OCI-LY3 (cell line): ENCODE measurements at regions not wholly inside any gene's neighbourhood (a gene's known extent, or its start where the extent isn't known, plus 50 kb on each side); places are given as distances from the start of the nearest gene placed in this dataset.

Experiments
- H2AFZ ChIP-seq: fragments of 200-600, 300-600 bp; shearing (Covaris generic); 2 replicates; pipeline ENCODE4 v1.6.0; 2014; ENCODE audit warnings: antibody characterized with exemption, low read depth, low read length
- H3K27ac ChIP-seq: fragments of 200-600, 300-600 bp; sonication (generic); 2 replicates; pipeline ENCODE4 v1.5.1; 2014; ENCODE audit warnings: mild to moderate bottlenecking, low read length, moderate library complexity, mixed read lengths
- H3K27me3 ChIP-seq: fragments of 200-600, 300-600 bp; sonication (generic); 2 replicates; pipeline ENCODE4 v1.6.1; 2014; ENCODE audit warnings: low read depth, low read length, mixed read lengths
- H3K36me3 ChIP-seq: fragments of 200-600, 300-600 bp; sonication (generic); replicated peaks from 2 replicates; pipeline ENCODE3; 2014; ENCODE audit warnings: low read depth, low read length, mixed read lengths
- H3K4me1 ChIP-seq: fragments of 300-600, 200-600 bp; sonication (generic); 2 replicates; pipeline ENCODE4 v1.6.1; 2014; ENCODE audit warnings: low read length, mixed read lengths
- H3K4me2 ChIP-seq: fragments of 200-600, 300-600 bp; sonication (generic); 2 replicates; pipeline ENCODE4 v1.6.1; 2014; ENCODE audit warnings: low read length, mixed read lengths
- H3K4me3 ChIP-seq: fragments of 300-600, 200-600 bp; sonication (generic); 2 replicates; pipeline ENCODE4 v1.5.1; 2014; ENCODE audit warnings: antibody characterized with exemption, mild to moderate bottlenecking, low read length, moderate library complexity
- H3K79me2 ChIP-seq: fragments of 300-600, 200-600 bp; shearing (Covaris generic); 2 replicates; pipeline ENCODE4 v1.6.1; 2014; ENCODE audit warnings: mild to moderate bottlenecking, low read length, mixed read lengths
- H3K9ac ChIP-seq: fragments of 300-600, 200-600 bp; shearing (Covaris generic); 2 replicates; pipeline ENCODE4 v1.6.0; 2014; ENCODE audit warnings: mild to moderate bottlenecking, low read length, moderate library complexity
- H3K9me3 ChIP-seq: fragments of 200-600, 300-600 bp; shearing (Covaris generic); 2 replicates; pipeline ENCODE4 v1.6.1; 2014; ENCODE audit warnings: low read length, mixed read lengths; ENCODE audit not compliant: insufficient read depth
- H4K20me1 ChIP-seq: fragments of 200-600, 300-600 bp; sonication (generic); 2 replicates; pipeline ENCODE4 v1.6.1; 2016; ENCODE audit warnings: low read length, mixed read lengths; ENCODE audit not compliant: insufficient read depth
- EZH2phosphoT487 ChIP-seq: fragments of 200-600 bp; shearing (Covaris generic); IDR thresholded peaks from 2 replicates; pipeline ENCODE4 v1.6.1; 2018; ENCODE audit warnings: antibody characterized with exemption, mixed run types, low read depth
- TF ChIP-seq, protein P1 (sequence below): fragments of 200-600, 300-600 bp; sonication (generic); IDR thresholded peaks from 2 replicates; pipeline ENCODE4 v1.5.1; 2014; ENCODE audit warnings: antibody characterized with exemption, low read length, low read depth

DNA sequence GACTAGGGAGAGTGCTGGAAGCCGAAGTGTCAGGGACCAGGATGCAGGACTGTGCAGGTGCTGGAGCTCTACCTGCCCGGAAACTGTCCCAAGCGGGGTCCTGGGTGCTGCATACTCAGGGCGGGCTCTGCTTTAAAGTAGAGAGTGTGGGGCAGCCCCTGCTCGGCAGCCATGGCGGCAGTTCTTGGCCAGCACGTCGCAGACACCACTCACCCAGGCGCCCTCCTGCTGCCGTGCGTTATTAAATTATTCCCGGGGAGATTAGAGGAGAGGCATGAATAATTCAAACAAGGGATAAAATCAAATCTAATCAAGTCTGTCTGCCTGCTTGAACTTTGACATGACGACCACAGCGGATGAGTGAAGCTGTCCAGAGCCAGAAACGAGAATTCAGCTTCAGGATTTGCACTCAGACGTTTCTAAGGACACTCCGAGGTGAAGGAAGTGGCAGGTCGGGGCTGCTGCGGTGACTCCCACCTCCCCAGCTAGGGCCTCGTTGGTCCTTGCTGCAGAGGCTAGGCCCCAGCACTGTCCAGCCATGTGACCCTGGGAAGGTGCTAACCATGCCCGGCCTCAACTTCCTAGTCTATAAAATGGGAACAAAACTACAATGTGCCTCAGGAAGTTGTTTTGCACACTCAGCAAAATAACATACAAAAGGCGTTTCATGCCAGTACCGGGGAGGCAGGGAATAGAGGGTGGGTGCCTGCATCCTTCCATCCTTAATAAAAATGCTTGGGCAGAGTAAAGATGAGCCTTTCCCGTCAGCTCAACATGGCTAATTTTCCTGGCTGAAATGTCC, 91.3 kb upstream of the ADAMTS2 start:
- H3K9me3 ChIP-seq = no peaks in the 10 kb centered on the region
- no peak overlapping the region for H3K9ac ChIP-seq
- H3K27me3 ChIP-seq = no peaks in the 10 kb centered on the region
- H3K4me3 ChIP-seq = no peak overlapping the region
- TF ChIP-seq EZH2phosphoT487 = no peak
- TF ChIP-seq, protein P1, sequence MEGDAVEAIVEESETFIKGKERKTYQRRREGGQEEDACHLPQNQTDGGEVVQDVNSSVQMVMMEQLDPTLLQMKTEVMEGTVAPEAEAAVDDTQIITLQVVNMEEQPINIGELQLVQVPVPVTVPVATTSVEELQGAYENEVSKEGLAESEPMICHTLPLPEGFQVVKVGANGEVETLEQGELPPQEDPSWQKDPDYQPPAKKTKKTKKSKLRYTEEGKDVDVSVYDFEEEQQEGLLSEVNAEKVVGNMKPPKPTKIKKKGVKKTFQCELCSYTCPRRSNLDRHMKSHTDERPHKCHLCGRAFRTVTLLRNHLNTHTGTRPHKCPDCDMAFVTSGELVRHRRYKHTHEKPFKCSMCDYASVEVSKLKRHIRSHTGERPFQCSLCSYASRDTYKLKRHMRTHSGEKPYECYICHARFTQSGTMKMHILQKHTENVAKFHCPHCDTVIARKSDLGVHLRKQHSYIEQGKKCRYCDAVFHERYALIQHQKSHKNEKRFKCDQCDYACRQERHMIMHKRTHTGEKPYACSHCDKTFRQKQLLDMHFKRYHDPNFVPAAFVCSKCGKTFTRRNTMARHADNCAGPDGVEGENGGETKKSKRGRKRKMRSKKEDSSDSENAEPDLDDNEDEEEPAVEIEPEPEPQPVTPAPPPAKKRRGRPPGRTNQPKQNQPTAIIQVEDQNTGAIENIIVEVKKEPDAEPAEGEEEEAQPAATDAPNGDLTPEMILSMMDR = no peak
- H3K79me2 ChIP-seq = no peaks in the 10 kb centered on the region
- H3K4me2 ChIP-seq = no peak overlapping the region
- H3K4me1 ChIP-seq = no peaks in the 10 kb centered on the region
- H3K27ac ChIP-seq = no peak overlapping the region
- no peak overlapping the region for H2AFZ ChIP-seq
- no peaks in the 10 kb centered on the region for H3K36me3 ChIP-seq
- no peaks in the 10 kb centered on the region for H4K20me1 ChIP-seq

DNA sequence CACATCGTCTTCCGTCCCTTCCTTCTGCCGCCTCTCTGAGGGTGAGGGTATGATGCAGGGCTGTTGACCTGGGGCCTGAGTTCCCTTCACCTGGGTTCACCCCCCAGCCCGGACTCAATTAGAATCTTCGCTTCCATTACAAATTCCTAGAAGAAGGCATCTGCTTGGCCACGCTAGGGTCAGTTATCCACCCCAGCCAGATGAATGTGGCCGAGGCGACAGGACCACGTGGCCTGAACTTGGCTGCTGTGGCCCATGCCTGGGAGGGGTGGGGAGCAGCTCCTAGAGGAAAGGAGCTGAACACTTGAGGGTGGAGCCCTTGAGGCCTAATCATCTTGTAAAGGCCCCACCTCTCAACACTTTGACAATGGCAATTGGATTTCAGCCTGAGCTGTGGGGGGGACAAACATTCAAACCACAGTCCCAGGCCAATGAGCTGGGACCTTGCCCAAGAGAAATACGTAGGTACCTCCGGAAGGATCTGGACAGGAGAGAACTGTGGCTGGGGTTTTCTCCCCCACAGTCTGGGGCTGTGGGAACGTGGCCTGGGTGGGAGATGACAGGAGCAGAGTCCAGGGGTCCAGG, 90.6 kb upstream of the ADAMTS2 start:
- Histone ChIP-seq H3K27me3 (no peaks in the 10 kb centered on the region), H3K79me2 (no peaks in the 10 kb centered on the region), H3K4me3 (no peak overlapping the region), H3K36me3 (no peaks in the 10 kb centered on the region), H3K27ac (no peak overlapping the region), H4K20me1 (no peaks in the 10 kb centered on the region), H3K9ac (no peak overlapping the region), H3K4me1 (no peaks in the 10 kb centered on the region), H3K9me3 (no peaks in the 10 kb centered on the region), H2AFZ (no peak overlapping the region), H3K4me2 (no peak overlapping the region)
- TF ChIP-seq EZH2phosphoT487 = no peak
- TF ChIP-seq, protein P1 = no peak

DNA sequence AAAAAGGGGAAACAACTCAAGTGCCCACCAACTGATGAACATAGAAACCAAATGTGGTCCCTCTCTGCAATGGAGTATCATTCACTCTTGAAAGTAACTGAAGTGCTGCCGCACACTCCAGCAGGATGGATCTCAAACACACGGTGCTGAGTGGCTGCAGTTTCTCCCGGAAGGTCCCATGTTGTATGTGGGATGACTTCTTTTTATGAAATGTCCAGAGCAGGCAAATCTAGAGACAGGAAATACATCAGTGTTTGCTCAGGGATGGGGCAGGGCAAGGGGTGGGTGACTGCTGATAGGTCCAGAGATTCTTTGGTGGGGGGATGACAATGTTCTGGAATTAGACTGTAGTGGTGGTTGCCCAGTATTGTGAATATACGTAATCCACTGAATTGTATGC, 89.9 kb upstream of the ADAMTS2 start:
- no peak overlapping the region for H3K4me3 ChIP-seq
- no peaks in the 10 kb centered on the region for H3K27me3 ChIP-seq
- H3K9ac ChIP-seq = no peak overlapping the region
- TF ChIP-seq EZH2phosphoT487 = no peak
- TF ChIP-seq, protein P1 = no peak
- no peak overlapping the region for H2AFZ ChIP-seq
- H3K27ac ChIP-seq = no peak overlapping the region
- H4K20me1 ChIP-seq = no peaks in the 10 kb centered on the region
- H3K4me1 ChIP-seq = no peaks in the 10 kb centered on the region
- no peaks in the 10 kb centered on the region for H3K9me3 ChIP-seq
- H3K4me2 ChIP-seq = no peak overlapping the region
- H3K79me2 ChIP-seq = no peaks in the 10 kb centered on the region
- no peaks in the 10 kb centered on the region for H3K36me3 ChIP-seq

DNA sequence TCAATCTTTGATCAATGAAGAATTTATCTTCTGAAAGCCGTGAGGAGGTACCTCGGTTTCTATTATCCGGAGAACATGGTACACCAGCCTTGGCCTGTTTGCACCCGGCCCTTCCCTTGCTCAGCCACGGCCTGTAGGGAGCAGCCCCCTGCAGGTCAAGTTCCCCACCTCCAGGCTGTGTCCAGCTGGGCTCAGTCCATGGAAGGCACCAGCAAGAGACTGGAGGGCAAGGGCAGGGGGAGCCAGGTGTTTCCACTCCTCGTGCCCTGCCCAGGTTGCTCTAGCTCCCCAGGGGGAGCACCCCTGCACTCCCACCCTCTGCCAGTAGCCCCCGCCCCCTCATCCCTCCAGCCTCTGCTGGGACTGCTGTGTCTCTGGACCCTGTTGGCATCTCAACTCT, 87.3 kb upstream of the ADAMTS2 start:
- H3K4me3 ChIP-seq = no peak overlapping the region
- no peaks in the 10 kb centered on the region for H3K4me1 ChIP-seq
- no peaks in the 10 kb centered on the region for H3K9me3 ChIP-seq
- H3K9ac ChIP-seq = no peak overlapping the region
- H3K27me3 ChIP-seq = no peaks in the 10 kb centered on the region
- H2AFZ ChIP-seq = no peak overlapping the region
- no peak overlapping the region for H3K4me2 ChIP-seq
- no peaks in the 10 kb centered on the region for H3K79me2 ChIP-seq
- TF ChIP-seq, protein P1 = no peak
- TF ChIP-seq EZH2phosphoT487 = no peak
- no peaks in the 10 kb centered on the region for H3K36me3 ChIP-seq
- H4K20me1 ChIP-seq = no peaks in the 10 kb centered on the region
- no peak overlapping the region for H3K27ac ChIP-seq
